Loucy (cell line): ENCODE measurements at regions not wholly inside any gene's neighbourhood (a gene's known extent, or its start where the extent isn't known, plus 50 kb on each side); places are given as distances from the start of the nearest gene placed in this dataset.

Source experiments
- H2AFZ ChIP-seq: fragments of 200-600 bp; sonication (generic); 2 replicates; pipeline ENCODE4 v1.6.0; 2016; ENCODE audit warnings: antibody characterized with exemption, mild to moderate bottlenecking, low read length, moderate library complexity
- H3F3A ChIP-seq: fragments of 200-600 bp; 2 replicates; pipeline ENCODE4 v1.6.0; 2016; ENCODE audit warnings: antibody characterized with exemption, low read depth, mild to moderate bottlenecking
- H3K27me3 ChIP-seq: fragments of 200-600 bp; sonication (generic); 2 replicates; pipeline ENCODE4 v1.6.1; 2014; ENCODE audit warnings: low read length, mild to moderate bottlenecking; ENCODE audit not compliant: insufficient read depth, poor library complexity, severe bottlenecking
- H3K36me3 ChIP-seq: fragments of 200-600 bp; sonication (generic); 2 replicates; pipeline ENCODE4 v1.6.1; 2016; ENCODE audit warnings: low read length; ENCODE audit not compliant: insufficient read depth
- H3K4me1 ChIP-seq: fragments of 200-600 bp; sonication (generic); 2 replicates; pipeline ENCODE4 v1.5.1; 2014; ENCODE audit warnings: low read length, mild to moderate bottlenecking; ENCODE audit not compliant: insufficient read depth, poor library complexity, severe bottlenecking
- H3K4me2 ChIP-seq: fragments of 200-600 bp; sonication (generic); 2 replicates; pipeline ENCODE4 v1.6.0; 2014; ENCODE audit warnings: antibody characterized with exemption, low read length, low read depth, mild to moderate bottlenecking; ENCODE audit not compliant: poor library complexity, severe bottlenecking
- H3K4me3 ChIP-seq: fragments of 200-600 bp; sonication (generic); 2 replicates; pipeline ENCODE4 v1.5.1; 2014; ENCODE audit warnings: low read length, mild to moderate bottlenecking, mixed read lengths; ENCODE audit not compliant: poor library complexity, severe bottlenecking
- H3K79me2 ChIP-seq: fragments of 200-600 bp; sonication (generic); 2 replicates; pipeline ENCODE4 v1.6.1; 2014; ENCODE audit warnings: low read length; ENCODE audit not compliant: insufficient read depth
- H3K9ac ChIP-seq: fragments of 200-600 bp; sonication (generic); 2 replicates; pipeline ENCODE4 v1.6.0; 2014; ENCODE audit warnings: mild to moderate bottlenecking, low read depth, low read length, moderate library complexity; ENCODE audit not compliant: poor library complexity, severe bottlenecking
- H3K9me2 ChIP-seq: fragments of 200-600 bp; sonication (generic); replicated peaks from 2 replicates; pipeline ENCODE4 v1.6.1; 2016; ENCODE audit warnings: low read depth, low read length, mixed read lengths
- H3K9me3 ChIP-seq: fragments of 200-600 bp; sonication (generic); 2 replicates; pipeline ENCODE4 v1.6.1; 2014; ENCODE audit warnings: mild to moderate bottlenecking, antibody characterized with exemption, low read length, low read depth; ENCODE audit not compliant: insufficient read depth
- H4K20me1 ChIP-seq: fragments of 200-600 bp; sonication (generic); 2 replicates; pipeline ENCODE4 v1.6.0; 2014; ENCODE audit warnings: antibody characterized with exemption, low read length, mild to moderate bottlenecking; ENCODE audit not compliant: insufficient read depth, poor library complexity, severe bottlenecking
- CTCF ChIP-seq: fragments of 200-600 bp; sonication (generic); conservative IDR thresholded peaks from 2 replicates; pipeline ENCODE4 v1.5.1; 2014; ENCODE audit warnings: mild to moderate bottlenecking, antibody characterized with exemption, low read length
- EZH2phosphoT487 ChIP-seq: fragments of 200-600 bp; IDR thresholded peaks from 2 replicates; pipeline ENCODE4 v1.6.1; 2018; ENCODE audit warnings: antibody characterized with exemption, mild to moderate bottlenecking, moderate library complexity, borderline replicate concordance

GRCh38 chr6:121020656-121021055, 313.6 kb downstream of the TBC1D32 start:
- H3K4me1 ChIP-seq = no peaks in the 10 kb centered on the region
- H4K20me1 ChIP-seq = no peaks in the 10 kb centered on the region
- no peaks in the 10 kb centered on the region for H3K79me2 ChIP-seq
- H3K9me2 ChIP-seq = no peaks in the 10 kb centered on the region
- no peaks in the 10 kb centered on the region for H3K9me3 ChIP-seq
- H3K9ac ChIP-seq = no peak overlapping the region
- H3K4me3 ChIP-seq = no peak overlapping the region
- H3K27me3 ChIP-seq = no peaks in the 10 kb centered on the region
- TF ChIP-seq CTCF (no peak), EZH2phosphoT487 (no peak)
- no peaks in the 10 kb centered on the region for H3K36me3 ChIP-seq
- no peak overlapping the region for H2AFZ ChIP-seq
- no peak overlapping the region for H3K4me2 ChIP-seq
- no peaks in the 10 kb centered on the region for H3F3A ChIP-seq

- Histone ChIP-seq H3K4me2 (no peak overlapping the region), H2AFZ (no peak overlapping the region), H3K4me1 (no peaks in the 10 kb centered on the region), H3K79me2 (no peaks in the 10 kb centered on the region), H4K20me1 (no peaks in the 10 kb centered on the region), H3K27me3 (no peaks in the 10 kb centered on the region), H3F3A (no peaks in the 10 kb centered on the region), H3K4me3 (no peak overlapping the region), H3K9me2 (no peaks in the 10 kb centered on the region), H3K9me3 (no peaks in the 10 kb centered on the region), H3K36me3 (no peaks in the 10 kb centered on the region), H3K9ac (no peak overlapping the region)
- TF ChIP-seq CTCF (no peak), EZH2phosphoT487 (no peak)
Observed at GRCh38 chr6:121008553-121008952, 325.7 kb downstream of the TBC1D32 start.

- TF ChIP-seq CTCF = no peak
- TF ChIP-seq EZH2phosphoT487 = no peak
- Histone ChIP-seq H2AFZ (no peak overlapping the region), H3K79me2 (no peaks in the 10 kb centered on the region), H3K36me3 (no peaks in the 10 kb centered on the region), H3K9me2 (no peaks in the 10 kb centered on the region), H3K4me3 (no peak overlapping the region), H4K20me1 (no peaks in the 10 kb centered on the region), H3K9me3 (no peaks in the 10 kb centered on the region), H3K4me1 (no peaks in the 10 kb centered on the region), H3K27me3 (no peaks in the 10 kb centered on the region), H3K4me2 (no peak overlapping the region), H3K9ac (no peak overlapping the region), H3F3A (no peaks in the 10 kb centered on the region)
Observed at GRCh38 chr6:121006024-121006423, 328.3 kb downstream of the TBC1D32 start.
